GM12872 (cell line): ENCODE measurements at regions not wholly inside any gene's neighbourhood (a gene's known extent, or its start where the extent isn't known, plus 50 kb on each side); places are given as distances from the start of the nearest gene placed in this dataset.

Experiments
- CTCF ChIP-seq: IDR thresholded peaks from 3 replicates; pipeline ENCODE4 v1.5.1; 2011; ENCODE audit warnings: low read depth, mild to moderate bottlenecking, low read length, moderate library complexity; ENCODE audit not compliant: insufficient read depth

GRCh38 chr5:40428126-40428525, 251.6 kb upstream of the PTGER4 start:
- TF ChIP-seq CTCF = no peak

- TF ChIP-seq CTCF = no peak
These were observed 263.1 kb upstream of the PTGER4 start for GRCh38 chr5:40416588-40416987.

DNA sequence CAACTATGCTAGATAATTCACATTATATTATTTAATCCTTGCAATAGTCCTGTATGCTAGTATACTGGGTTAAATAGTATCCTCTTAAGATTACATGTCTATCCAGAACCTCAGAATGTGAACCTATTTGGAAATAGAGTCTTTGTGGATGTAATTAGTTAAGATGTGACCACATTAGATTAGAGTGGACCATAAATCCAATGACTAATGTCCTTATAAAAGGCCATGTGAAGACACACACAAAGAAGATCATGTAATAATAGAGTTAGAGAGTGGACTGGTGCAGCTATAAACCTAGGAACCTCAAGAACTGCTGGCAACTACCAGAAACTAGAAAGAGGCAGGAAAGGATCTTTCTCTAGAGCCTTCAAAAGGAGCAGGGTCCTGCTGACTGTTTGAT, 263.6 kb upstream of the PTGER4 start:
- no peak for TF ChIP-seq CTCF

- TF ChIP-seq CTCF = no peak
These were observed 264.8 kb upstream of the PTGER4 start for GRCh38 chr5:40414922-40415321.

- TF ChIP-seq CTCF = no peak
These were observed 266.0 kb upstream of the PTGER4 start for GRCh38 chr5:40413743-40414142.

DNA sequence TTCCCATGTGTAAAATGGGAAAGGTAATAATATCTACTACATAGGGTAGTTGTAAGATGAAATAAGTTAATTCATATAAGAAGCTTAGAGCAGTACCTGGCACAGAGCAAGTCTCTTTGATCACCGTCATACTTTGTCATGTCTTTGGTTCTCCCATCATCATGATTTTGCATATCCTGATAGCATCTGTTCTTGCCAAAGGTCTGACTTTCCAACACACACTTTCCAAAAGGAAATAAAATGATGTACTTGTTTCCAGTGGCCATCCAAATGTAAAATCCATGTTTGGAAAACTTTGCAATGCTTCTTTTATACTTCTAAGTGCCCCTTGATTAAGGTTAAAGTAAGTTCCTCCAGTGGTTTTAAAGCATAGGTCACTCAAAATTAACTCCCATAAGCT, 266.9 kb upstream of the PTGER4 start:
- TF ChIP-seq CTCF = no peak

DNA sequence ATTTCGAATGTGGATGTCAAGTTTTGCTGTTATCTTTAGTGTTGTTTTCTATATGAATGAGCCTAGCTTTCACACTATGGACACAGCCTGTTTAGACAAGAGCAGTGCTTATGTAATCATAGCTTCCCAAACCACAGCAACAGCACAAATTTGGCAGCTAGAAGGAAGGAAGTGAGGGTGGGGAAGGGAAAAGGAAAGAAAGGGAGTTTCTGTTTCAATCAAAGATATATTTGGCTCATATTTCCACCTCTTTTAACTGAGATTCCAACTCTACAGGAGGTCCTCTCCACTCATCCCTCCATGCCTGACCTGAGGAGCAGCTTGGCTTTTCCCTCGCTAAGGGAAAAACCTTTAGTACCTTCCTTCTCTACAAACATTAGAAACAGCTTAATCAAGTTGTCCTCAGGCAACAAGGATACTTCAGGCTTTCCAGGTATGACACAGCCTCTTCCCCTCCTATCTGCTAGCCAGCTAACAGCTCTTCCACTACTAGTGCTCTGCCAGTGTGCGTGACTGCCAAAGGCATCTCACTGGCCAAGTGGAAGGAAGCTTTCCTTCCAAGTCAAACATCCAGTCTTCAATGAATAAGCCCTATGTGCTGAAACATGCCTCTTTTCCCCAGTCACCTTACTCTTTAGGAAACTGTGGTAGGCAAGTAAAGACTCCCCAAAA, 268.6 kb upstream of the PTGER4 start:
- TF ChIP-seq CTCF = no peak
